Heart left ventricle (tissue), 16 donors: ENCODE measurements at regions not wholly inside any gene's neighbourhood (a gene's known extent, or its start where the extent isn't known, plus 50 kb on each side); places are given as distances from the start of the nearest gene placed in this dataset.

Experiments used
- ATAC-seq, 4 donors: fragments of 200-7000 bp; cut with Tn5 transposase; one replicate each; pipeline ENCODE4 v1.9.1; 2020 to 2022; ENCODE audit warnings: moderate library complexity in 4 of 4, mild to moderate bottlenecking in 3 of 4, moderate number of reproducible peaks in 1 of 4
- DNase-seq, 5 donors: peaks; one replicate each; pipeline ENCODE4 v3.0.0-alpha.2; 2020
- H3K27ac ChIP-seq, 12 donors: fragments of 200-600 bp; sonication (generic) in 4 of 12; one replicate each; pipeline versions ENCODE4 v1.5.0 to v1.8.0; 2016 to 2022; ENCODE audit warnings: mild to moderate bottlenecking in 2 of 12
- H3K27me3 ChIP-seq, 9 donors: fragments of 200-600 bp; sonication (generic) in 2 of 9; one replicate each; pipeline versions ENCODE4 v1.5.1 to v1.8.0; 2016 to 2022; ENCODE audit warnings: mild to moderate bottlenecking in 3 of 9
- H3K36me3 ChIP-seq, 9 donors: fragments of 200-600 bp; sonication (generic) in 2 of 9; one replicate each; pipeline versions ENCODE4 v1.5.0 to v1.8.0; 2018 to 2022; ENCODE audit warnings: mild to moderate bottlenecking in 2 of 9
- H3K4me1 ChIP-seq, 12 donors: fragments of 200-600 bp; sonication (generic) in 4 of 12; one replicate each; pipeline versions ENCODE4 v1.5.0 to v1.8.0; 2016 to 2022; ENCODE audit warnings: mild to moderate bottlenecking in 3 of 12
- H3K4me3 ChIP-seq, 12 donors: fragments of 200-600 bp; sonication (generic) in 4 of 12; one replicate each; pipeline versions ENCODE4 v1.5.0 to v1.8.0; 2017 to 2022; ENCODE audit warnings: mild to moderate bottlenecking in 9 of 12, moderate library complexity in 4 of 12
- H3K9me3 ChIP-seq, 12 donors: fragments of 200-600 bp; sonication (generic) in 4 of 12; one replicate each; pipeline versions ENCODE4 v1.5.0 to v1.8.0; 2016 to 2022; ENCODE audit warnings: mild to moderate bottlenecking in 1 of 12
- CTCF ChIP-seq, 12 donors: fragments of 200-600 bp; sonication (generic) in 4 of 12; IDR thresholded peaks; one replicate each; pipeline versions ENCODE4 v1.5.0 to v1.8.0; 2018 to 2022; ENCODE audit warnings: antibody characterized with exemption in 12 of 12, mild to moderate bottlenecking in 5 of 12
- POLR2A ChIP-seq, 2 donors: fragments of 450-650 bp; IDR thresholded peaks; one replicate each; pipeline ENCODE4 v1.6.1; 2017; ENCODE audit warnings: antibody characterized with exemption in 2 of 2, mild to moderate bottlenecking in 2 of 2, moderate library complexity in 2 of 2
- WGBS, 4 donors: extraction: QIAGEN DNeasy Blood & Tissue Kit in 2 of 4; methylation state at CpG; one replicate each; pipeline versions ENCODE4 v1.1.5 to v1.1.7; 2013 to 2018; 5-methylcytosine and 5-hydroxymethylcytosine counted together
- intact Hi-C, 10 donors: fragments of 100-400 bp; cut with DNase I; formaldehyde crosslinking; loops; one replicate each; pipeline versions ENCODE4 v1.11.1 to v1.14.2; 2022
- donor health status: ischemic (EF 13 %, LVEDD 7.1; RV severe dilation, severe dysfunction).
- donor health status: healthy with polysubstance abuse.
- donor health status: DM: no; HTN: yes; CAD: no.
- donor health status: DM: no; HTN: no; CAD: no.
- donor health status: ischemic (EF 25% LVEDD 6.9; RV normal size, moderate dysfunction).
- donor health status: ischemic (EF 25% LVEDD 5.7; RV mildly dilated, moderate dysfunction).
- donor health status: healthy.
- donor health status: DM: yes; HTN: yes; CAD: no.
- donor health status: ischemic (EF 35%, LVEDD 5.7; RV mildly dilated, moderate dysfunction).
- donor health status: nonischemic (EF 11% LVEDD 7.7; RV severe dilation, severe dysfunction).
- donor health status: DM: yes; HTN: yes; CAD: no.
- donor health status: PGD.
- donor health status: ischemic (EF 29% LVEDD 5.4; RV normal size, mild dysfunction).
- donor health status: nonischemic (EF 23%, LVEDD 6.1; RV moderate dilation, normal function).

GRCh38 chr13:112154301-112155060 is 87.5 kb downstream of the SOX1 start:
- no peak for TF ChIP-seq POLR2A (IDR thresholded peaks at IDR 0.05)
- Histone ChIP-seq H3K27me3 (peaks cover 0 to 8% (median 0%) of the 10 kb centered on the region in 9 donors), H3K4me3 (no peak overlapping the region), H3K36me3 (no peaks in the 10 kb centered on the region), H3K4me1 (no peaks in the 10 kb centered on the region), H3K27ac (no peak overlapping the region), H3K9me3 (peaks cover 0 to 18% (median 0%) of the 10 kb centered on the region in 12 donors)
- ATAC-seq (no peak), DNase-seq (no peak)
- 78 to 88% (median 84%) methylated on average over 10 to 14 of the region's 14 CpGs for WGBS, 4 donors
- intact Hi-C loops, result no loop called here

- no peak for ATAC-seq
- Histone ChIP-seq H3K4me1 (no peaks in the 10 kb centered on the region), H3K9me3 (peaks cover 0 to 18% (median 0%) of the 10 kb centered on the region in 12 donors), H3K27me3 (peaks cover 0 to 15% (median 0%) of the 10 kb centered on the region in 9 donors), H3K36me3 (no peaks in the 10 kb centered on the region), H3K27ac (no peak overlapping the region), H3K4me3 (no peak overlapping the region)
- 75 to 90% (median 87%) methylated on average over 5 of the region's 5 CpGs for WGBS, 4 donors
- DNase-seq, result no peak
- intact Hi-C loops, result no loop called here
- TF ChIP-seq POLR2A (IDR thresholded peaks at IDR 0.05), result no peak
- no peak for TF ChIP-seq CTCF (IDR thresholded peaks at IDR 0.05)
These were observed 92.0 kb downstream of the SOX1 start for GRCh38 chr13:112158961-112159360.

- no peak overlapping the region for H3K27ac ChIP-seq
- no peaks in the 10 kb centered on the region for H3K36me3 ChIP-seq
- no peak overlapping the region for H3K4me3 ChIP-seq
- no peak for TF ChIP-seq CTCF (IDR thresholded peaks at IDR 0.05)
- no peak for TF ChIP-seq POLR2A (IDR thresholded peaks at IDR 0.05)
- peaks cover 0 to 15% (median 3%) of the 10 kb centered on the region in 9 donors for H3K27me3 ChIP-seq
- DNase-seq, result no peak
- H3K9me3 ChIP-seq, result peaks cover 0 to 18% (median 0%) of the 10 kb centered on the region in 12 donors
- 60 to 66% (median 64%) methylated on average over 17 of the region's 17 CpGs for WGBS, 4 donors
- ATAC-seq, result no peak
- H3K4me1 ChIP-seq, result no peaks in the 10 kb centered on the region
- intact Hi-C loops, result no loop called here
These were observed 92.9 kb downstream of the SOX1 start for GRCh38 chr13:112159575-112160547.

- ATAC-seq (no peak), DNase-seq (no peak)
- no peak overlapping the region for H3K4me3 ChIP-seq
- H3K9me3 ChIP-seq, result peaks cover 0 to 18% (median 0%) of the 10 kb centered on the region in 12 donors
- no peaks in the 10 kb centered on the region for H3K36me3 ChIP-seq
- no peak overlapping the region for H3K27ac ChIP-seq
- H3K4me1 ChIP-seq, result no peaks in the 10 kb centered on the region
- intact Hi-C loops, result no loop called here
- TF ChIP-seq CTCF (IDR thresholded peaks at IDR 0.05), result no peak
- no peak for TF ChIP-seq POLR2A (IDR thresholded peaks at IDR 0.05)
- 78 to 86% (median 80%) methylated on average over 14 of the region's 14 CpGs for WGBS, 4 donors
- H3K27me3 ChIP-seq, result peaks cover 0 to 15% (median 5%) of the 10 kb centered on the region in 9 donors
These were observed 93.6 kb downstream of the SOX1 start for GRCh38 chr13:112160558-112160957.
